Fibroblast of villous mesenchyme (primary cell): ENCODE measurements at regions not wholly inside any gene's neighbourhood (a gene's known extent, or its start where the extent isn't known, plus 50 kb on each side); places are given as distances from the start of the nearest gene placed in this dataset.

ENCODE experiments used
- DNase-seq: peaks from one replicate; pipeline ENCODE4 v3.0.0-alpha.2; 2010; ENCODE audit warnings: low read depth
- H3K4me3 ChIP-seq: 2 replicates; pipeline ENCODE4 v1.5.1; 2011; ENCODE audit warnings: low read depth, mild to moderate bottlenecking, low read length
- TF ChIP-seq, protein P1 (sequence below): IDR thresholded peaks from 2 replicates; pipeline ENCODE4 v1.5.1; 2012; ENCODE audit warnings: low read depth, mild to moderate bottlenecking, low read length; ENCODE audit not compliant: insufficient read depth

DNA sequence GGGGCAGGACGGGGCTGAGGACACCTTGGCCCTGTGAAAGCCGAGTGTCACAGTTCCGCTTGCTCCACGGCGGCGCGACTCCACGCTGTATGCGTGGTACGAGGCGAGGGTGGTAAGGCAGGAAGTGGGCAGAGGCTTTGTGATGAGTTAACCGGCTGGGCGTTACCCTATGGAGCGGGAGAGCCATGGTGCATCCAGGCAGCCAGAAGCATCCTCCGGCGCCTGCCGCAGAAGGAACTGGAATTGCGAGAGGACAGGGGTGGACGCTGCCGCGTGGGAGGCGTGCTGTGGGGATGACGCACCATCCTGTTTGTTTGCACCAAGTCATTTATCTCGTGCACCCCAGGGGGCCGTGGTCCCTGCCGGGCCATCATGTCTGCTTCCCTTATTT, 643.9 kb downstream of the BRD1 start:
- no peak overlapping the region for H3K4me3 ChIP-seq
- TF ChIP-seq, protein P1, sequence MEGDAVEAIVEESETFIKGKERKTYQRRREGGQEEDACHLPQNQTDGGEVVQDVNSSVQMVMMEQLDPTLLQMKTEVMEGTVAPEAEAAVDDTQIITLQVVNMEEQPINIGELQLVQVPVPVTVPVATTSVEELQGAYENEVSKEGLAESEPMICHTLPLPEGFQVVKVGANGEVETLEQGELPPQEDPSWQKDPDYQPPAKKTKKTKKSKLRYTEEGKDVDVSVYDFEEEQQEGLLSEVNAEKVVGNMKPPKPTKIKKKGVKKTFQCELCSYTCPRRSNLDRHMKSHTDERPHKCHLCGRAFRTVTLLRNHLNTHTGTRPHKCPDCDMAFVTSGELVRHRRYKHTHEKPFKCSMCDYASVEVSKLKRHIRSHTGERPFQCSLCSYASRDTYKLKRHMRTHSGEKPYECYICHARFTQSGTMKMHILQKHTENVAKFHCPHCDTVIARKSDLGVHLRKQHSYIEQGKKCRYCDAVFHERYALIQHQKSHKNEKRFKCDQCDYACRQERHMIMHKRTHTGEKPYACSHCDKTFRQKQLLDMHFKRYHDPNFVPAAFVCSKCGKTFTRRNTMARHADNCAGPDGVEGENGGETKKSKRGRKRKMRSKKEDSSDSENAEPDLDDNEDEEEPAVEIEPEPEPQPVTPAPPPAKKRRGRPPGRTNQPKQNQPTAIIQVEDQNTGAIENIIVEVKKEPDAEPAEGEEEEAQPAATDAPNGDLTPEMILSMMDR: no peak
- no peak for DNase-seq

DNA sequence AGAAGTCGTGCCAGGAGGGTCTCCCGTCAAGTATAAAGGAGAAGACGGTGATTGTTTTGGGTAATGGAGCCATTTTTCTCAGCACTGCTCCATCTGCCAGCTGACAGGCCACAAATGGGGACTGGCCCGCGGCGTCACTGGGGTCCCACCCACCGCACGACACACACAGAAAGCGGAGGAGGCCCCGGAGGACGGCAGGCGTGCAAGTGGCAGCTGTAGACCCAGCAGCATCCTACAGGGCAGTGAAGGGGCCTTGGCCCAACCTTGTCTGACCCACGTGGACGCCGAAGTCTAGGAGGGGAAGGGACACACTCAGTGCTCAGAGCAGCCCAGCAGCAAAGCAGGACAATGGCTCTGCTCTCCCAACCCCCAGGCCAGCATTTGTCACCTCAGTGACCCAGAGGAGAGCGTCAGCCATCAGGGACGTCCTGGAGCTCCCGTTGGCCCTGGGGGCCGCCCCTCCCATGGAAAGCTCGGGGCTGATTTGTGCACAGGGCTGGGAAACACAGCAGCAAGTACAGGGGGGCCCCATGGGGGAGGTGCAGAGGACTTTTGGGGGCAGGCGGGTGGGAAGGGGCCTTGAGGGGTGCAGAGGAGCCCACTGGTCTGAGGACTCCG, 644.4 kb downstream of the BRD1 start:
- no peak for DNase-seq
- TF ChIP-seq, protein P1: no peak
- no peak overlapping the region for H3K4me3 ChIP-seq

GRCh38 chr22:49182416-49182815, 645.3 kb downstream of the BRD1 start:
- no peak for DNase-seq
- TF ChIP-seq, protein P1: no peak

DNA sequence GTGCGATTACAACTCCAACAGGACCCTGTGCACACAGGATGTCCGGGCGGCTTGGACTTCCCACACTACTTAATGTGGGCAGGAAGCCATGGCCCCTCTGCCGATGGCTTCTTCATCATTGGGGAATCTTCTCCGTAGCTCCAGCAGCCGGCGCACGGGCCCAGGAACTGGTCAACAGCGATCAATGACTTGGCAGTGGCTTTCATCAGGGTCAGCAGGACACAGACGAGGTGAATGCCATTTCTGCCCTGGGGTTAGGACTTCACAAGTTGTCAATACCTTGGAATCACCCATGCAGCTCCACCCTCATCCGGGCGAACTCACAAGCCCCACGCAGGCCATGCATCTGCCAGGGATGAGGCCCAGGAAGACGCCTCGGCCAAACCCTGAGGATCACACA, 645.7 kb downstream of the BRD1 start:
- DNase-seq: no peak
- TF ChIP-seq, protein P1: no peak
- H3K4me3 ChIP-seq: no peak overlapping the region

More at GRCh38 chr22:49182416-49182815, 645.3 kb downstream of the BRD1 start:
- no peak overlapping the region for H3K4me3 ChIP-seq

- no peak overlapping the region for H3K4me3 ChIP-seq
- DNase-seq: no peak
- TF ChIP-seq, protein P1: no peak
Observed at GRCh38 chr22:49181431-49181830, 646.2 kb downstream of the BRD1 start.

DNA sequence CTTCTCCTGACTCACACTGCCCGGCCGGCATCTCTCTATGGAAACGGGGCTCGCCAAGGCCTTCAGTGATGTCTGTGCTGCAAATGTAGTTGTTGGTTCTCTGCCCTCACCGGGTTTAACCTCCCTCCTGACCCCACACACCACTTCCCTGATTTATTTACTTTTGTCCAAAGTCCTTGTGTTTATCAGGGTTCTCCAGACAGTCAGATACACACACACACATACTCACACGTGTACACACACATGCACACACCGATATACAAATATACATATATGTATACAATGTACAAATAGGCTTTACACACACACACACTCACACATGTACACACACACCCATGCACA, 647.0 kb downstream of the BRD1 start:
- TF ChIP-seq, protein P1: no peak
- DNase-seq: no peak
- no peak overlapping the region for H3K4me3 ChIP-seq

- no peak overlapping the region for H3K4me3 ChIP-seq
- TF ChIP-seq, protein P1: no peak
- no peak for DNase-seq
Observed at GRCh38 chr22:49179886-49180682, 647.6 kb downstream of the BRD1 start.
